ENCODE measurements at regions not wholly inside any gene's neighbourhood (a gene's known extent, or its start where the extent isn't known, plus 50 kb on each side); places are given as distances from the start of the nearest gene placed in this dataset.

DNA sequence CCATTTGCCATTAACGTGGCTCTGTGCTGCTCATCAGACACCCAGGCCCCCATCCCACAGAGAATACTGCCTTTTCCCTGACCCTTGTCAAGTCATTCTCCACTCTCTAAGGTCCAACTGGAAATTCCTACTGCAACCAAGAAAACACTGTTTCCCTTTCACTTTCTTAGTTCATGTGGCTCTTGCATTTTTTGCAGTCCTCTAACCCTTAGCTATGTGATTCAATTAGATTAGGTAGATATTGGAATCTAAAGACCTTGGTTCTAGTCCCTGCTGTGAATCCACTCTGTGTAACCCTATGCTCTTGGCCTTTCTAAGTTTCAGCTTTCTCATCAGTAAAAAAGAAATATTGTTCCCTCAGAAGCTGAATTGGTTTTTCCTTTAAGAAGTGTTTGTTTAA, 649.4 kb downstream of the CCDC171 start:
- DNase-seq (ENCODE audit: low read depth) = no peak
- TF ChIP-seq, protein P1, sequence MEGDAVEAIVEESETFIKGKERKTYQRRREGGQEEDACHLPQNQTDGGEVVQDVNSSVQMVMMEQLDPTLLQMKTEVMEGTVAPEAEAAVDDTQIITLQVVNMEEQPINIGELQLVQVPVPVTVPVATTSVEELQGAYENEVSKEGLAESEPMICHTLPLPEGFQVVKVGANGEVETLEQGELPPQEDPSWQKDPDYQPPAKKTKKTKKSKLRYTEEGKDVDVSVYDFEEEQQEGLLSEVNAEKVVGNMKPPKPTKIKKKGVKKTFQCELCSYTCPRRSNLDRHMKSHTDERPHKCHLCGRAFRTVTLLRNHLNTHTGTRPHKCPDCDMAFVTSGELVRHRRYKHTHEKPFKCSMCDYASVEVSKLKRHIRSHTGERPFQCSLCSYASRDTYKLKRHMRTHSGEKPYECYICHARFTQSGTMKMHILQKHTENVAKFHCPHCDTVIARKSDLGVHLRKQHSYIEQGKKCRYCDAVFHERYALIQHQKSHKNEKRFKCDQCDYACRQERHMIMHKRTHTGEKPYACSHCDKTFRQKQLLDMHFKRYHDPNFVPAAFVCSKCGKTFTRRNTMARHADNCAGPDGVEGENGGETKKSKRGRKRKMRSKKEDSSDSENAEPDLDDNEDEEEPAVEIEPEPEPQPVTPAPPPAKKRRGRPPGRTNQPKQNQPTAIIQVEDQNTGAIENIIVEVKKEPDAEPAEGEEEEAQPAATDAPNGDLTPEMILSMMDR (conservative IDR thresholded peaks at IDR 0.05; ENCODE audit: control insufficient read depth, insufficient read depth, low read depth, low read length) = no peak
- H3K4me3 ChIP-seq (ENCODE audit: control insufficient read depth, low read depth, low read length) = no peak overlapping the region

DNA sequence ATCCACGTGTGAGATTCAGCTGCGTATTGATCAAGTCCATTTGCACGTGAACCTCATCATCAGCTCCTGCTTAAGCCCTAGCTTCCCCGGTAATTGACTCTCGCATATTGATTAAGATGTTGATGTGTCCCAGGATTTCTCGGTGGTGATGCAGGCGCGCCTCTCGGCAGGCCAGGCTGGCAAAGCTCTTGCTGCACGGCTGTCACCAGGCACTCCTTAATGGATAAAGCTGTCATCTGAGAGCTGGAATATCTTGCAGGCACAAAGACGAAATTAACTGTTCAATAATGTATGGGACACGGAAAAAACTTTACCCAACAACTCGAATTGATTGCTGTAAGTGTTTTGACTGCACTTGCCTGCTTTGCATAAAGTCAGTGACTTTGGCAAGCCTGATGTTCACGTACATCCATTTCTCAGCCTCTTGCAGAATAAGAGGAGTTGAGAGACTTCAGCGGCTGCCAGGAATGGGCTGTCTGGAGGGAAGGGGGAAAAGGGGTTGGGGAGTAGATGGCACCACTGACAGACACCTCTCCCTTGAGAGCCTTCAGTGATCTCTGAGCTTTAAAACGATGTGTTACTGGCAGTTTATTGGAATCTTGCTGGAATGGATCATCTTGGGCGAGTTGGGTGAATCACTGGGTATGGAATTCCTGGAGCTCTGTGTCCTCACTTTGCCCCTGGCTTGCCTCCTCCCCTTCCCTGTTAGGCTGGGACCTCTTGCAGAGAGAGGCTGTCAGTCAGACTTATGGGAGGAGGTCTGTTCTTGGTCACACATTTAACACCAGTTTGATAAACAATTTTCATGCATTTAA, 650.3 kb downstream of the CCDC171 start:
- H3K4me3 ChIP-seq (ENCODE audit: control insufficient read depth, low read depth, low read length) = no peak overlapping the region
- peak; percentile 95 for DNase-seq (ENCODE audit: low read depth)
- TF ChIP-seq, protein P1 (conservative IDR thresholded peaks at IDR 0.05; ENCODE audit: control insufficient read depth, insufficient read depth, low read depth, low read length) = no peak

DNA sequence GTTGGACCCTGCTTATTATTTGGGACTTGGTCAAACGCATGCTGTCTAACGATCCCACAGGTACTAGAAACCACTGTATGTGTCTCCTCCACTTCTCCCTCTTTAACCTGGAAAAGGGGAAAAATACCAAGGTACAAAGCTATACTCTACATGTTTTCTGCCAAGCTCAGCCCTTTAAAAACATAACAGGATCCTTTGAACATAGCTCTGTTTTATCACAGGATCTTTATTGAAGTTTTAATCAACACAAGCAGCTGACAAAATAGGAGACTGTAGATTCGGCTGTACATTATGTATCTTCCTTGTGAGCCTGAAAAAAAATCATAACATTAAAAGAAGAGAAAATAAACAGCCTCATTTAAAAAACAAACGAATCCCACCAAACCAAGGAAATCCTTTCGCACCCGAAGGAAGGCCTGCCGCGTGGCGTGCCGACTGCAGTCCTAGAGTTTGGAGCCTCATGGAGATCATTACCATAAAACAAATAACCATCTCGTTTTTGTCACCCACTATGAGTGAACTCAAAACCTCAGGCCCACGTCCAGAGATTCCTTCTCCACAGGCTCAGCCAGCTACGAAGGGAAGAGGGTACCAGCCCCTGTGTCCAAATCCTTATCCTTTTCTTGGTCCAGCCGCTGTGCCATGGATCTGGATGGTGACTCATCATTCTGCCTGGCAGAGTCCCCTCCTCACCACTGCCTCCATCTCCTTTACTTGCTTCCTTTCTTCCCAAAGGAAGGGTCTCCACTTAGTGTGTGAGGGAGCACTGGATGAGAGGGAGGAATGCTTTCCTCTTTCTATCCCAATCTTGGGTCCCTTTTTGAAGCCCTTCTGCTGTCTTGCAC, 651.1 kb downstream of the CCDC171 start:
- no peak overlapping the region for H3K4me3 ChIP-seq (ENCODE audit: control insufficient read depth, low read depth, low read length)
- TF ChIP-seq, protein P1 (conservative IDR thresholded peaks at IDR 0.05; ENCODE audit: control insufficient read depth, insufficient read depth, low read depth, low read length) = no peak
- no peak for DNase-seq (ENCODE audit: low read depth)

DNA sequence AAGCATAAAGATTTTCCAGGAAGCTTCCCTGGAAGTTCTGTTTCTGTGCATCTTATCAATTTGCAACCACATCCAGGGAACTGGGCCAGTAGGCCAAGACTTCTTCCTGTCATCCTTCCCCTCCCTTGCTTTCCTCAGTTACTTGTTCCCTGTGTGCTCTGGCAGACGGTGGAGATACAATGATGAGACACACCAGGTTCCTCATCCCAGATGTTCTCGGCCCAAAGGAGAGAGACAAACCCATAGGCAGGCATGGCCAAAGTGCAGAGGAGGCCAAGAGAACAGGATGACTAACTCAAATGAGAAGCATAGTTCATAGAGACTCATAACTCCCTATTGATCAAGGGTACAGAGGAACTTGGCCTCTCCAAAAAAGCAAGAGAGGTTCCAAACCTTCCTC, 652.6 kb downstream of the CCDC171 start:
- no peak overlapping the region for H3K4me3 ChIP-seq (ENCODE audit: control insufficient read depth, low read depth, low read length)
- peak; percentile 94 for DNase-seq (ENCODE audit: low read depth)
- TF ChIP-seq, protein P1 (conservative IDR thresholded peaks at IDR 0.05; ENCODE audit: control insufficient read depth, insufficient read depth, low read depth, low read length) = no peak

DNA sequence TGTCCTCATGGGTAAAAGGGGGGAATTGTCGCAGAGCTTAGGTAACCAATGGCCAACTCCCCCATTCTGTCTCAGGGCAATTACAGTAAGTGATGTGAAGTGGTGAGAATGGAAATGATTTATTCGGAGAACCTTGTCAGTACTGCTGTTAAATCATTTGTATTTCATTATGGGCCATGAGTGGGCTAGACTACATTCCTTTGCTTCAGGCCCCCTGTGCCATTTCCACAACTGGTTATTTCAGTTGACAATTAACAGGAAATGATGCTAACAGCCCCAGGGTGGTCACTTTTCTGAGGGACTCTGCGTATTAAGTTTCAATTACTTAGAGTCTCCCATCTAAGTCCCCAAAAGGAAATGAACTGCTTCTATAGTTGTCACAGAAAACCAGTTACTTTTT, 653.7 kb downstream of the CCDC171 start:
- H3K4me3 ChIP-seq (ENCODE audit: control insufficient read depth, low read depth, low read length) = no peak overlapping the region
- no peak for DNase-seq (ENCODE audit: low read depth)
- TF ChIP-seq, protein P1 (conservative IDR thresholded peaks at IDR 0.05; ENCODE audit: control insufficient read depth, insufficient read depth, low read depth, low read length) = no peak

DNA sequence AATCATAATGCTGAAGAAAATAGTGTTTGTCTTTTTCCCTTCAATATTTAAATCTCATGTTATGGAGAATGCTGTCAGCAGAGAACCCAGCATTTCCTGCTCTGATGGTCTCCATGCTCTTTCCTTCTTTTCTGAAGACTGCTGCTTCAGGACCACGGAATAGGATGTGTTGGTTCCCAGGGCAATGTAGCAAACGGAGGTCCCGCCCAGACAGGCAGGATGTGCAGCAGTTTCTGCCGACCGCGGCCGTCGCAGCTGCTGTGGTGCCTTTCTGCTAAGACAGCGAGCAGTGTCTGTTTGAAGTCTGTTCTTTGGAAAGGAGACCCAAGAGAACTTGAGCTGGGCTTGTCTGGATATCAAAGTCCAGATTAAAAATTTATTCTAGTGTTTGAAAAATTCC, 654.3 kb downstream of the CCDC171 start:
- peak; percentile 74 for DNase-seq (ENCODE audit: low read depth)
- TF ChIP-seq, protein P1 (conservative IDR thresholded peaks at IDR 0.05; ENCODE audit: control insufficient read depth, insufficient read depth, low read depth, low read length) = no peak
- no peak overlapping the region for H3K4me3 ChIP-seq (ENCODE audit: control insufficient read depth, low read depth, low read length)
